ENCODE measurements at regions not wholly inside any gene's neighbourhood (a gene's known extent, or its start where the extent isn't known, plus 50 kb on each side); places are given as distances from the start of the nearest gene placed in this dataset.
"Not testable (repeated sequence)": the region's sequence is repeated elsewhere in the genome, so short reads cannot be mapped to it uniquely, and the experiment has no call there.

DNA sequence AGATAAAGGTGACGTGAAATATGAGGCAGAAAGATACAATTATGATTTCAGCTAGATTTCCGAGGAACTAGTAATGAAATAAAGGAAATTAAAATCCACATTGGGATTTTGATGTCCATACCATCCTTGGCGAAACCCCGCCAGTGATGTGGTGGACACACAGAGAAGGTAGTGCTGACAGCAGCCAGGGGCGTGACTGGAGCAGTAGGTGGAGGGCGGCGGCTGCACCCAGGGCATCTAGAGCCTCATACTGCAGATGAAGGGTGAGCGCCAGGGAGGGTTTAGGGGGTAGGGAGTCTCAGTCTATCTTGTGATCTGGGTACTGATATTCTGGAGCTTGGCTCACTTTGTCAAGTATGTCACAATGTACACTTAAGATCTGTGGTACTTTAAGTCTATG, 855.5 kb upstream of the POM121L12 start:
- Mint-ChIP-seq H3K27me3 (no peaks in the 10 kb centered on the region), H3K4me1 (no peaks in the 10 kb centered on the region), H3K36me3 (no peaks in the 10 kb centered on the region), H3K27ac (no peak overlapping the region), H3K4me3 (no peak overlapping the region), H3K9me3 (peaks cover 5 to 15% (median 10%) of the 10 kb centered on the region in 5 donors)
- no peak overlapping the region for H3K27ac ChIP-seq (ENCODE audit: low read depth, low read length)
- no peaks in the 10 kb centered on the region for H3K9me3 ChIP-seq (ENCODE audit: low read length)
- no peaks in the 10 kb centered on the region for H3K27me3 ChIP-seq (ENCODE audit: insufficient read depth, low read length, poor library complexity, severe bottlenecking)
- DNase-seq = no peak
- ChIA-PET POLR2A (no interaction called here), CTCF (no interaction called here)
- no peak overlapping the region for H3K4me3 ChIP-seq (ENCODE audit: low read length)
- H3K4me1 ChIP-seq (ENCODE audit: insufficient read depth, low read length) = no peaks in the 10 kb centered on the region
- H3K36me3 ChIP-seq (ENCODE audit: insufficient read depth, low read length) = no peaks in the 10 kb centered on the region

DNA sequence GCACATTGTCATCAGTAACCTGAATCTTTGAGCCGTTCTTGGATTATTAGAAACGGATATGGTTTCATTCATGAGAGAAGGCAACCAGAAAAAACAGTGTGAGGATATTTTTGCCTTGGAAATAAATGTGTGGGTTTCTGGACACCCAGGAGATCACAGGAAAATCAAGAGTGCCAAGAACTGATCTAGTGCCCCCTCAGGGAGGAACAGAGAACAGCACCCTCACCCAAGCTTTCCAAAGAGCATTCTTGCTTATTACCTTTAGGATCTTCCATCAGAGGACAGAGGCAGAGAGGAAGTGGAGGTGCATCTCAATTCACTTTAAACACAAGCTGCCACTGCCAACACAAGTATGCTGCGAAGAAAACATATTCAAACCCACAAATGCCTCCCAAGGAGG, 851.5 kb upstream of the COBL start:
- no peak overlapping the region for H3K27ac ChIP-seq (ENCODE audit: low read depth, low read length)
- ChIA-PET CTCF (no interaction called here), POLR2A (no interaction called here)
- no peak overlapping the region for H3K4me3 Mint-ChIP-seq
- no peaks in the 10 kb centered on the region for H3K27me3 Mint-ChIP-seq
- H3K36me3 Mint-ChIP-seq = no peaks in the 10 kb centered on the region
- H3K27me3 ChIP-seq (ENCODE audit: insufficient read depth, low read length, poor library complexity, severe bottlenecking) = no peaks in the 10 kb centered on the region
- DNase-seq = no peak
- H3K27ac Mint-ChIP-seq = no peak overlapping the region
- H3K9me3 Mint-ChIP-seq = peaks cover 2 to 32% (median 24%) of the 10 kb centered on the region in 5 donors
- no peaks in the 10 kb centered on the region for H3K4me1 Mint-ChIP-seq
- no peak overlapping the region for H3K4me3 ChIP-seq (ENCODE audit: low read length)
- H3K9me3 ChIP-seq (ENCODE audit: low read length) = peaks cover 5% of the 10 kb centered on the region
- no peaks in the 10 kb centered on the region for H3K4me1 ChIP-seq (ENCODE audit: insufficient read depth, low read length)
- no peaks in the 10 kb centered on the region for H3K36me3 ChIP-seq (ENCODE audit: insufficient read depth, low read length)

DNA sequence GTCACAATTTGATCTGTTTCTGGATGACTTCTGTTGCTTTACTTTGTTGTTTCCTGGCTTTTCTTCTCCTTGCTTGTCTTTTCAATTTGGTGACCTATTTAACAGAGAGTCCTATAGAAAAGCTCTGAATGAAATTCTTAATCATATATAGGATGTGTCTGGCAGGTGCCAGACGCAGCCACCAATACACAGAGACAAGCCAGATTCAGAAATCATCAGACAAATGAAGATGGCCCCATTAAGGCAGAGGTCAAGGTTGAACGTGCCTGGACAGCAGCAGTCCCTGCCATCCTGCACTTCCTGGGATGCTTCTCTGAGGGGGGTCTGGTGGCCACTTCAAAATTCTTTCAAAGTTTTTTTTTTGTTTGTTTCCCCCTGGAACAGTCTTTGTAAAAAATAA, 846.7 kb upstream of the COBL start:
- H3K9me3 Mint-ChIP-seq = peaks cover under 1 to 15% (median 11%) of the 10 kb centered on the region in 5 donors

DNA sequence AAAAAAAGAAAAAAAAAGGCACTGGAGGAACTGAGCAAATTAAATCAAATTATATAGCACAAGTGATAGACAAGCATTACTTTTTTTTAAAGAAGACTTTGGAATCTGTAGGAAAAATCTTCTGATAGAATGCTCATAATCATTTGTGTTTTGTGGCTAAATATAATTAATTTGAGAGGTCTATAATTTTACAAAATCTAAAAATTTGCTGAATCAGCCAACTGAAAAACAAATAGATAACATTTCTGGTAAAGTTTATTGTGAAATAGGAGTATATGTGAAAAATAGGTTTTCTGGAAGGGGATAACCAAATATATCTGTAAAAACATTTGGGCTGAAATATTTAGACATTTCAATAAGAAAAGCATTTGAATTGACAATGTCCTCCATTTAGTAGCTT, 844.9 kb upstream of the COBL start:
- peaks cover 0 to 21% (median 10%) of the 10 kb centered on the region in 5 donors for H3K9me3 Mint-ChIP-seq
- Histone ChIP-seq H3K27me3 (ENCODE audit: insufficient read depth, low read length, poor library complexity, severe bottlenecking) (no peaks in the 10 kb centered on the region), H3K36me3 (ENCODE audit: insufficient read depth, low read length) (no peaks in the 10 kb centered on the region), H3K9me3 (ENCODE audit: low read length) (no peaks in the 10 kb centered on the region), H3K27ac (ENCODE audit: low read depth, low read length) (no peak overlapping the region), H3K4me1 (ENCODE audit: insufficient read depth, low read length) (no peaks in the 10 kb centered on the region), H3K4me3 (ENCODE audit: low read length) (no peak overlapping the region)
- no peaks in the 10 kb centered on the region for H3K4me1 Mint-ChIP-seq
- POLR2A ChIA-PET = no interaction called here
- DNase-seq = no peak
- H3K27ac Mint-ChIP-seq = no peak overlapping the region
- no peak overlapping the region for H3K4me3 Mint-ChIP-seq
- H3K27me3 Mint-ChIP-seq = no peaks in the 10 kb centered on the region
- CTCF ChIA-PET = no interaction called here
- no peaks in the 10 kb centered on the region for H3K36me3 Mint-ChIP-seq

More for the DNA sequence above, 846.7 kb upstream of the COBL start:
- Mint-ChIP-seq H3K4me3 (no peak overlapping the region), H3K4me1 (no peaks in the 10 kb centered on the region), H3K27me3 (no peaks in the 10 kb centered on the region), H3K27ac (no peak overlapping the region), H3K36me3 (no peaks in the 10 kb centered on the region)
- CTCF ChIA-PET = no interaction called here
- H3K36me3 ChIP-seq (ENCODE audit: insufficient read depth, low read length) = no peaks in the 10 kb centered on the region
- POLR2A ChIA-PET = no interaction called here
- H3K9me3 ChIP-seq (ENCODE audit: low read length) = no peaks in the 10 kb centered on the region
- H3K27ac ChIP-seq (ENCODE audit: low read depth, low read length) = no peak overlapping the region
- no peaks in the 10 kb centered on the region for H3K27me3 ChIP-seq (ENCODE audit: insufficient read depth, low read length, poor library complexity, severe bottlenecking)
- no peak for DNase-seq
- no peaks in the 10 kb centered on the region for H3K4me1 ChIP-seq (ENCODE audit: insufficient read depth, low read length)
- H3K4me3 ChIP-seq (ENCODE audit: low read length) = no peak overlapping the region

DNA sequence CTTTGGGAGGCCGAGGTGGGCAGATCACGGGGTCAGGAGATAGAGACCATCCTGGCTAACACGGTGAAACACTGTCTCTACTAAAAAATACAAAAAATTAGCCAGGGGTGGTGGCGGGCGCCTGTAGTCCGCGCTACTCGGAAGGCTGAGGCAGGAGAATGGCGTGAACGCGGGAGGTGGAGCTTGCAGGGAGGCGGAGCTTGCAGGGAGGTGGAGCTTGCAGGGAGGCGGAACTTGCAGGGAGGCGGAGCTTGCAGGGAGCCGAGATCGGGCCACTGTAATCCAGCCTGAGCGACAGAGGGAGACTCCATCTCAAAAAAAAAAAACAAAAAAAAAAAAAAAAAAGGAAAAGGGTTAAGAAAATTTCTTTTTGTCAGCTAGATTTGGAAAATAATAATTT, 842.8 kb upstream of the COBL start:
- H3K9me3 ChIP-seq (ENCODE audit: low read length); H3K4me1 ChIP-seq (ENCODE audit: insufficient read depth, low read length); DNase-seq; H3K4me3 Mint-ChIP-seq; H3K4me3 ChIP-seq (ENCODE audit: low read length); H3K27me3 ChIP-seq (ENCODE audit: insufficient read depth, low read length, poor library complexity, severe bottlenecking); H3K27ac ChIP-seq (ENCODE audit: low read depth, low read length); H3K4me1 Mint-ChIP-seq; H3K36me3 ChIP-seq (ENCODE audit: insufficient read depth, low read length); H3K36me3 Mint-ChIP-seq; CTCF ChIA-PET; H3K27ac Mint-ChIP-seq; POLR2A ChIA-PET; H3K27me3 Mint-ChIP-seq: not testable (repeated sequence)
- H3K9me3 Mint-ChIP-seq = peaks cover 0 to 22% (median 10%) of the 10 kb centered on the region in 5 donors

DNA sequence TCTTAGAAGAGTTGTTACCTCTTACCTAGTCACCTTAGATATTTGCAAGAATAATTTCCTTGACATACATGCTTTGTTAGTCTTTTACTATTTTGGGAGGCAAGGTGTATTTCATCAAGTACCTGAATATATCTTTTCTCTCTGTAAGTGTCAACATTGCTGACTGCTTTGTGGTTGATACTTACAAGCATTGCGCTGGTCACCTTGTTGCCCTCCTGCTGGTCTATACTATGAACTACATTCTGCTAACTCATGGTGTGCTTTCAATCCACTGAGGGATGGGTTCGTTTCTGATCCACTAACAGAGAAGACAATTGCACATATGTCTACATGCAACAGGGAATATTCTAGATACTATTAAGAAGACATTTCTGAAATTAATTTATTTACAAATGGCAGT, 837.8 kb upstream of the COBL start:
- ChIA-PET POLR2A (no interaction called here), CTCF (no interaction called here)
- Mint-ChIP-seq H3K4me1 (no peaks in the 10 kb centered on the region), H3K4me3 (no peak overlapping the region), H3K27me3 (no peaks in the 10 kb centered on the region), H3K36me3 (no peaks in the 10 kb centered on the region), H3K9me3 (peaks cover 0 to 46% (median 12%) of the 10 kb centered on the region in 5 donors), H3K27ac (no peak overlapping the region)
- no peak for DNase-seq
- no peak overlapping the region for H3K4me3 ChIP-seq (ENCODE audit: low read length)
- no peaks in the 10 kb centered on the region for H3K36me3 ChIP-seq (ENCODE audit: insufficient read depth, low read length)
- no peak overlapping the region for H3K27ac ChIP-seq (ENCODE audit: low read depth, low read length)
- H3K9me3 ChIP-seq (ENCODE audit: low read length) = no peaks in the 10 kb centered on the region
- H3K27me3 ChIP-seq (ENCODE audit: insufficient read depth, low read length, poor library complexity, severe bottlenecking) = no peaks in the 10 kb centered on the region
- no peaks in the 10 kb centered on the region for H3K4me1 ChIP-seq (ENCODE audit: insufficient read depth, low read length)

DNA sequence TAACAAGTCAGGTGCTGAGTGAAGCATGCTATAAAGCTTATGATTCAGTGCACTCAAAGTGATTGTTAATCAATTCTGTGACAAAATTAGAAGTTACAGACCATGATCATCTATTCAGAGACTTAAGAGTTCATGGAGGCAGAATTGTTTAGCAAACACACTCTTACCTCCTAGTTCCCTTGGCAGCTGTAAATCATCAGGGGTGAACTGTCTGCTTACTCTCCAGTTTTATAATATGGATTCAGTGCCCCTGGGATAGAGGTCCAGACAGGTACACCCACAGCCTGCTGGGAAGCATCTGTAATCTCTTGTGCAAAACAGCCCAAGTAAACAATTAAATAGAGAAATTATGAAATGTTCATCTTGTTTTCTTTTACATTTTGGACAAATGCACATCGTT, 835.0 kb upstream of the COBL start:
- H3K27ac ChIP-seq (ENCODE audit: low read depth, low read length) = no peak overlapping the region
- H3K36me3 ChIP-seq (ENCODE audit: insufficient read depth, low read length) = no peaks in the 10 kb centered on the region
- no peaks in the 10 kb centered on the region for H3K27me3 ChIP-seq (ENCODE audit: insufficient read depth, low read length, poor library complexity, severe bottlenecking)
- Mint-ChIP-seq H3K27ac (no peak overlapping the region), H3K36me3 (no peaks in the 10 kb centered on the region), H3K4me1 (no peaks in the 10 kb centered on the region), H3K9me3 (peaks cover 2 to 44% (median 8%) of the 10 kb centered on the region in 5 donors), H3K4me3 (no peak overlapping the region), H3K27me3 (no peaks in the 10 kb centered on the region)
- no peaks in the 10 kb centered on the region for H3K4me1 ChIP-seq (ENCODE audit: insufficient read depth, low read length)
- no peak for DNase-seq
- POLR2A ChIA-PET = no interaction called here
- H3K9me3 ChIP-seq (ENCODE audit: low read length) = no peaks in the 10 kb centered on the region
- CTCF ChIA-PET = no interaction called here
- no peak overlapping the region for H3K4me3 ChIP-seq (ENCODE audit: low read length)

DNA sequence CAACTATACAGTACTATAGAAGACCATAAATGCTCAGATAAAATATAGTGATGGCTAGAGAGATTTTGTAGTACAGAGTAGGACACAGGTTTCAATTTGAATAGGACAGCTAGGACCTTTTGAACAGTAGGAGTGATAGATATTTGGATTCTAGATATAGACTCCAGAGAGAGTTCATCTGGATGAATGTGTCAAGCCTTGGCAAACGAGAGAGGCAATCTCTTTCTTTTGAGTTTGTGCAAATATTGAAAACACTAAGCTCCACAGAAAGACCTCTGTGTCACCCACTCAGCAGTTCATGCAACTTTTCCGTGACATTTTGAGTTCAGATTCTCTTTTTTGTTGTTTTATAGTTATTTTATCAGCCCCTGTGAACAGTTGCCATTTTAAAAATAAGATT, 834.3 kb upstream of the COBL start:
- H3K4me3 ChIP-seq (ENCODE audit: low read length) = no peak overlapping the region
- no peaks in the 10 kb centered on the region for H3K36me3 ChIP-seq (ENCODE audit: insufficient read depth, low read length)
- no peak overlapping the region for H3K27ac Mint-ChIP-seq
- H3K4me1 ChIP-seq (ENCODE audit: insufficient read depth, low read length) = no peaks in the 10 kb centered on the region
- H3K4me1 Mint-ChIP-seq = no peaks in the 10 kb centered on the region
- H3K27me3 ChIP-seq (ENCODE audit: insufficient read depth, low read length, poor library complexity, severe bottlenecking) = no peaks in the 10 kb centered on the region
- no peak overlapping the region for H3K4me3 Mint-ChIP-seq
- no peak overlapping the region for H3K27ac ChIP-seq (ENCODE audit: low read depth, low read length)
- no peaks in the 10 kb centered on the region for H3K36me3 Mint-ChIP-seq
- ChIA-PET CTCF (no interaction called here), POLR2A (no interaction called here)
- no peaks in the 10 kb centered on the region for H3K9me3 ChIP-seq (ENCODE audit: low read length)
- peaks cover 2 to 44% (median 7%) of the 10 kb centered on the region in 5 donors for H3K9me3 Mint-ChIP-seq
- no peak for DNase-seq
- no peaks in the 10 kb centered on the region for H3K27me3 Mint-ChIP-seq

DNA sequence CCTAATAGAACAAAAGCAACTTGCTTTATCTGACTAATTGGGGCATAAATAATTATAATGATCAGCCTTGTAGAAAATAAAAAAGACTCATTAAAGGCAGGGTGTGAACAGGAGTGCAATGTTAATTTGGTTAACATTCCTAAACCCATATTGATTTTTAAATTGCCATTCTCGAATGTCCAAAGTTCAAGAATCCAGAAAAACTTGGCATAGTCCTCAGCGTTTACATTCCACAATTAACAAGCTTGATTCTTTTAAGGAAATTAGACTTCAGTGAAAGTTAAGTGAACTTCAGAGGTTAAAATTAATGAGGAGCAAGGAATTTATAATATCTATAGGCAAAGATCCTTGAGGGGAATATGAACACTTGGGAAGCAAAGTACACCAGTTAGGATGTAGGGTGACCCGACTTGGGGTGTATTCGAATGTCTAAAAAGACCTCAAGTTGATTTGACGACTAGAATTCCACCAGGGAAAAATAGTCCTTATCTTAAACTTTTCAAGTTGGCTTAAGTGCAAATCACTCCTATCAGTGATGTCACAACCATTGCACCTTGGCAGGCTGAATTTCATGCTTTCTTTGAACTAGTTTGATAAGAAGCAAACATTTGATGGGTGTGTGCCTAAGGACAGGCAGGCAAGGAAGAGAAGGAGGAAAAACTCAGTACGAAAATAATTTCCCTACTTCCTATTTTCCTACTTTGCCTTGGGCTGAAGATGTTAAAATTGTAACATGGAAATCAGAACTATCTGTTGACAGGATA, 830.4 kb upstream of the COBL start:
- no peaks in the 10 kb centered on the region for H3K9me3 ChIP-seq (ENCODE audit: low read length)
- Mint-ChIP-seq H3K36me3 (no peaks in the 10 kb centered on the region), H3K9me3 (peaks cover 2 to 34% (median 5%) of the 10 kb centered on the region in 5 donors), H3K27ac (no peak overlapping the region), H3K4me1 (no peaks in the 10 kb centered on the region), H3K4me3 (no peak overlapping the region), H3K27me3 (no peaks in the 10 kb centered on the region)
- ChIA-PET CTCF (no interaction called here), POLR2A (no interaction called here)
- no peaks in the 10 kb centered on the region for H3K36me3 ChIP-seq (ENCODE audit: insufficient read depth, low read length)
- DNase-seq = no peak
- no peaks in the 10 kb centered on the region for H3K27me3 ChIP-seq (ENCODE audit: insufficient read depth, low read length, poor library complexity, severe bottlenecking)
- H3K27ac ChIP-seq (ENCODE audit: low read depth, low read length) = no peak overlapping the region
- no peaks in the 10 kb centered on the region for H3K4me1 ChIP-seq (ENCODE audit: insufficient read depth, low read length)
- H3K4me3 ChIP-seq (ENCODE audit: low read length) = no peak overlapping the region

Measured in CD8-positive, alpha-beta memory T cell (primary cell).